RWPE1 (cell line): ENCODE measurements at regions not wholly inside any gene's neighbourhood (a gene's known extent, or its start where the extent isn't known, plus 50 kb on each side); places are given as distances from the start of the nearest gene placed in this dataset.
"Not testable (repeated sequence)": the region's sequence is repeated elsewhere in the genome, so short reads cannot be mapped to it uniquely, and the experiment has no call there.

Source experiments
- CTCF ChIA-PET: fragments of 350-600 bp; sonication (Branson Sonifier 250); formaldehyde crosslinking; extraction: SDS; loops from one replicate; lab custom pipeline; 2021; lab: Yijun Ruan, JAX
- POLR2A ChIA-PET: fragments of 400-600 bp; formaldehyde crosslinking; extraction: SDS; loops from one replicate; lab custom pipeline; 2020; ENCODE audit warnings: antibody characterized with exemption; ENCODE audit not compliant: low non-redundant PET; lab: Yijun Ruan, JAX
- DNase-seq: peaks from one replicate; pipeline ENCODE4 v3.0.0; 2012; ENCODE audit warnings: low spot score
- H3K27ac ChIP-seq: fragments of 450-650 bp; 2 replicates; pipeline ENCODE4 v1.5.1; 2017
- CTCF ChIP-seq: fragments of 450-650 bp; conservative IDR thresholded peaks from 2 replicates; pipeline ENCODE4 v1.5.1; 2017; ENCODE audit warnings: low read depth, mild to moderate bottlenecking

GRCh38 chr9:1157836-1158235, 107.7 kb downstream of the DMRT2 start:
- DNase-seq, result no peak
- H3K27ac ChIP-seq, result no peak overlapping the region
- ChIA-PET POLR2A (no interaction called here), CTCF (interaction anchor here (0.6 kb wide), 1 partner anchor 263 kb away, joined by 4 read pairs; no protein-coding TSS in a partner anchor)
- TF ChIP-seq CTCF, result no peak

DNA sequence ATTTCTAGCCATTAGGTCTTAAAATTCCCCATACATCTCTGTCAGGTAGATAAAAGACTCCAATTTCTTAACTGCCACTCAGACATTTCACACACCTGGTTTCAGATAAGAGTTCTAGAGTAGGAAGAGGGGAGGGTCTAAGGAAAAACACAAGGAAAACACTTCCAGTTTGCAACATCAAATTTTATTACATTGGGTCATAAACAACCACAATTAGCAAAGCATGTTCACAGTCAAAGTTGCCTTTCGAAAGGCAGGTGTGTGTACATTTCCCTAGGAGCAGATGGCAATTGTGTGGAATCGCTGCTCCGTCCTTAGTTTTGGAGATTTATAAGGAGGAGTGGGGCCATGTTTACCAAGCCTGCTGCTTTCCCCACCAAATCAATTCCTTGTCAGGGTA, 120.8 kb downstream of the DMRT2 start:
- DNase-seq, result no peak
- CTCF ChIA-PET, result no interaction called here
- H3K27ac ChIP-seq, result no peak overlapping the region
- POLR2A ChIA-PET, result no interaction called here
- TF ChIP-seq CTCF, result no peak

DNA sequence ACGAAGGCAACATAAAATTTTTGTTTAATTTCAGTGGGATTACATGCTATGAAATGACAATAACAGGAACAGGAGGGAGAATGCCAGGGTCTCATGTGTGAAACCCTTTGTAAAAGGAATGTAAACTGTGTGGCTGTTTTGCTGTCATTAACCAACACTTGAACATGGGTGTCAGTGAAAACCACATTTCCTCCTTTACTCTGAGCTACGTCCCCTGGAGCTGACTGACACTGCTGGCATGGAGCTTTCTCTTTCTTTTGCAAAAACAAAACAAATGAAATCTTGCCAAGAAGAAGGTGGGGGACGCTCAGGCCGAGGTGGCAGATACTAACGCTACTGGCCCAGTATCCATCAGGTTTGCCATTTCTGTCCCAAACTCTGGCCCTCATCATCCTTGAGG, 121.4 kb downstream of the DMRT2 start:
- no peak for TF ChIP-seq CTCF
- DNase-seq, result no peak
- H3K27ac ChIP-seq, result no peak overlapping the region
- ChIA-PET CTCF (no interaction called here), POLR2A (no interaction called here)

GRCh38 chr9:1173211-1173610, 123.1 kb downstream of the DMRT2 start:
- POLR2A ChIA-PET, result no interaction called here

GRCh38 chr9:1173993-1174392, 123.8 kb downstream of the DMRT2 start:
- no peak for TF ChIP-seq CTCF
- POLR2A ChIA-PET, result no interaction called here
- no peak for DNase-seq
- H3K27ac ChIP-seq, result no peak overlapping the region
- CTCF ChIA-PET, result no interaction called here

More at GRCh38 chr9:1173211-1173610, 123.1 kb downstream of the DMRT2 start:
- no peak for TF ChIP-seq CTCF
- no peak for DNase-seq
- CTCF ChIA-PET, result no interaction called here
- H3K27ac ChIP-seq, result no peak overlapping the region

- ChIA-PET POLR2A (no interaction called here), CTCF (no interaction called here)
- no peak for DNase-seq
- TF ChIP-seq CTCF, result no peak
- no peak overlapping the region for H3K27ac ChIP-seq
Measured at GRCh38 chr9:1179366-1179765, 129.2 kb downstream of the DMRT2 start.

DNA sequence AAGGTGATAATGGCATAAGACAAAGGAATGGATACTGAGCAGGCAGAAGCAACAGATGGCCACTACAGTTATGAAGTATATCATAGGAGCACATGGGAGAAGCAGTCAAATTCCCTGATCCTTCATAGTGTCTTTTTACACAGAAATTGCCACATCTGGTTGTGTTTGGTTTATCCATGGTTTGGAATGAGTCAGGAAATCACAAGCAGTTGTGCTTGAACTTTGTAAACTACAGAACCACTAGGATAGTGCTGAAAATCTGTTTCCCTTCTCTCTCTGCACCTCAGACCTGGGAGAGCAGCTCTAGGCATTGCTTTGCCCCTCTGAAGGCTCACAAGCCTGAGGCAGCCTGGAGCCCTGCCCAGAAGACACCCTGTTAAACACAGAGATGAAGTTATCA, 134.0 kb downstream of the DMRT2 start:
- H3K27ac ChIP-seq, result no peak overlapping the region
- ChIA-PET CTCF (no interaction called here), POLR2A (no interaction called here)
- TF ChIP-seq CTCF, result no peak
- no peak for DNase-seq

DNA sequence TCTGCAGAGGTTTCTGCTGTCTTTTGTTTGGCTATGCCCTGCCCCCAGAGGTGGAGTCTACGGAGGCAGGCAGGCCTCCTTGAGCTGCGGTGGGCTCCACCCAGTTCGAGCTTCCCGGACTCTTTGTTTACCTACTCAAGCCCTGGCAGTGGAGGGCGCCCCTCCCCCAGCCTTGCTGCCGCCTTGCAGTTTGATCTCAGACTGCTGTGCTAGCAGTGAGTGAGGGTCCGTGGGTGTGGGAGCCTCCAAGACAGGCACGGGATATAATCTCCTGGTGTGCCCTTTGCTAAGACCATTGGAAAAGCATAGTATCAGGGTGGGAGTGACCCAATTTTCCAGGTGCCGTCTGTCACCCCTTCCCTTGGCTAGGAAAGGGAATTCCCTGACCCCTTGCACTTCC, 137.0 kb downstream of the DMRT2 start:
- CTCF ChIA-PET, POLR2A ChIA-PET, H3K27ac ChIP-seq, DNase-seq: not testable (repeated sequence)

DNA sequence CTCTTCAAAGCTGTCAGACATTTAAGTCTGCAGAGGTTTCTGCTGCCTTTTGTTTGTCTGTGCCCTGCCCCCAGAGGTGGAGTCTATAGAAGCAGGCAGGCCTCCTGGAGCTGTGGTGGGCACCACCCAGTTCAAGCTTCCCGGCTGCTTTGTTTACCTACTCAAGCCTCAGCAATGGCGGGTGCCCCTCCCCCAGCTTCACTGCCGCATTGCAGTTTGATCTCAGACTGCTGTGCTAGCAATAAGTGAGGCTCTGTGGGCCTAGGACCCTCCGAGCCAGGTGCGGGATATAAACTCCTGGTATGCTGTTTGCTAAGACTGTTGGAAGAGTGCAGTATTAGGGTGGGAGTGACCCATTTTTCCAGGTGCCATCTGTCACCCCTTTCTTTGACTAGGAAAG, 145.5 kb downstream of the DMRT2 start:
- H3K27ac ChIP-seq, DNase-seq, CTCF ChIA-PET, POLR2A ChIA-PET: not testable (repeated sequence)
